ENCODE measurements at regions not wholly inside any gene's neighbourhood (a gene's known extent, or its start where the extent isn't known, plus 50 kb on each side); places are given as distances from the start of the nearest gene placed in this dataset.
"Not testable (repeated sequence)": the region's sequence is repeated elsewhere in the genome, so short reads cannot be mapped to it uniquely, and the experiment has no call there.

DNA sequence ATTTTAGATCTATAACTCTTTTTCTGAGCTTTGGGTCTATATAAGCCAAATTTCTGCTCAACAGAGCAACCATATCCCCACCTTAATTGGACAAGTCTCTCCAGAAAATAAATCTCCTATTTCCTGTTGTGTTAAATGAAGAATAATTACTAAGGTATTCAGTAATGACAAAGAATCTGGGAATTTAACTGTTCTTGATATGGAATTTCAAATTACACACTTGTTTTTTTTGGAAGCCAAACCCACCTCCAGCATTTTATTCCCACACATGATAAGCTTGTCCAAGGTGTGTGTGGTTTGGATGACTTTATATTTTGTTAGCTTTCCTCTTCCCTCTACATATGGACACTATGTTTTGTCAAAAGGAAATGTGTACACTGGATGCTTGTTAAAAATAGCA lies 1313.2 kb upstream of the CDH18 start:
- not testable (repeated sequence) for DNase-seq

DNA sequence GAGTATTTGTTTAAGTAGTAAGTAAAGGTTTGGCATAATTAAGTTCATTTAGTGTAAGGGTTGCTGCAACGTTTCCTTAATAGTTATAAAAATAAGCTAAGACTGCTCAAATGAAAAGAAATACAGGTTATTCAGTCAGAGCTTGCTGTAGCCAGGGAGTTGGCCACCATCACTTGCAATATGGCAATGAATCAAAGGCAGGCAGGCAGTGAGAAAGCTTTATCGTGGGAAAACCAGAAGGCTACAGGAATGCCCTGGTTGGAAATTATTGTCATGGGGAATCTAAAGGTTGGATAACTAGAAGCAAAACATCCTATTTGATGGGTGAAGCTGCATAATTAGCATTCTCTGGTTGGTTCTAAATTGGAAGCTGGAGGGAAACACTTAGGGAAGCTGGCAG lies 1286.4 kb upstream of the CDH18 start:
- not testable (repeated sequence) for DNase-seq

DNA sequence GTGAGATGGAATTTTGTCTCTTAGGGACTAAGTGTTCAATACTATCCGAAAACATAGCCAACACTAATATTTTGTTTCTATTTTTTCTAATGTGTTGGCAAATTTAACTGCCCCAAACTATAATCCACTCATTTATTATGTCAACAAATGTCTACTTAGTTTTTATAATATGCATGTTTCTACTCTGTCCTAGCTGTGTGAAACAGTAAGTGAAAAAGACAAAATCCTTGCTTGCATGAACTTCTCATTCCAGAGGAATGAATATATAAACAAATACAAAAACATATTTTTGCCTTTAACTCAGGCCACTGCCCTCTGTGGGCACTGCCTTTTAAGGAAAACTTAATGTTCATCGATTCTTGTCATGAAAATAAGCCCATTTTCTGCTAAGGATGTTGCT lies 1275.4 kb upstream of the CDH18 start:
- DNase-seq: no peak

DNA sequence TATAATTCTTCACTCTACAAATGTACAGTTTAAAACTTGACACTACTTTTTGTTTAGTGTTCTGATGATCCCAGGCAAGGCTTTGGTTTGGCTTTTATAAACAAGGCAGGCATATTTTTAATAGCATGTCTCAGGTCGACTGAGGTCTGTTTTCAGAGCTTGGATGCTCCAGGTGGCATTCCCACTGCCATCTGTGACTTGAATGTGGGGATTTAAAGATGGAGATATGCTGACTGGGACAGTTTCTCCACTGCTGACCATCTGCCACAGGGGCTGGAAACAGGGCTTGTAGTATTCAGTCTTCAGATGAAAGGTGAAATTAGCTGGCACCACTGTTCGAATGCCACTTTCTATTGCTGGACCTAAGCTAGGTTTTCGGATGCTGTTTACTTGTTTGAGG lies 1266.2 kb upstream of the CDH18 start:
- peak; percentile 98 to 99 for DNase-seq

DNA sequence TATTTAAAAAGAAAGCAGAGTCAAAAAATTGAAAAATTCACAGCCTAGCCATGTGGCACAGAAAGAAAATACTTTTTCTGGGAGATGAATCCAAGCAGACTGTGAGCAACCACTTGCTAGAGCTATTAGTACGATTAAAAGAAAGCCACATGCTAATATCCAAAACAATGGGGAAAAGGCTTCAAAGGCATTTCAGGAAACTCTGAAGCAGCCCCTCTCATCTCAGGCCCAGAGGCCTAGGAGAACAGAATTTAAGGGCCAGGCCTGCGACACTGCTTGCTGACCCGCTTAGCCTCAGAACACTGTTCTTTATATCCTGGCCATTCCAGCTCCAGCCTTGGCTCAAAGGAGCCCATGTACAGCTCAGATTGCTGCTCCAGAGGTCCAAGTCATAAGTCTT lies 1257.0 kb upstream of the CDH18 start:
- no peak for DNase-seq

DNA sequence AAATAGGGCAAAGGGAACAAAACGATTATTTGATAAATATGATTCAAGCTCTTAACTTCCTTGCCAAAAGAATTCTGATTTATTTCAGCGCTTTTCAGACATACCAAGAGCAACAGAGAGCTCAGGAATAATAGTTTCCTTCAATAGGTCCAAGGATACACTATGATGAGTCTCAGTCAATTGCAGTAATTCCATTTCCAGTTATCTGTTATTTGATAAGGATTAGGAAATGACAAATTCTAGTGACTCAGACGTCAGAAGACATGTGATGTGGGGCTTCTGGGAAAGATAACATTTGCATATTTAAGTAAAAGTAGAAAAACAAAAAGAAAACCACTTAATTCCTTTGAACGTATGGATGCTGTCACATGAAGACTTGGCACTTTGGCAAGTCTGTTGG lies 1250.8 kb upstream of the CDH18 start:
- DNase-seq: no peak

DNA sequence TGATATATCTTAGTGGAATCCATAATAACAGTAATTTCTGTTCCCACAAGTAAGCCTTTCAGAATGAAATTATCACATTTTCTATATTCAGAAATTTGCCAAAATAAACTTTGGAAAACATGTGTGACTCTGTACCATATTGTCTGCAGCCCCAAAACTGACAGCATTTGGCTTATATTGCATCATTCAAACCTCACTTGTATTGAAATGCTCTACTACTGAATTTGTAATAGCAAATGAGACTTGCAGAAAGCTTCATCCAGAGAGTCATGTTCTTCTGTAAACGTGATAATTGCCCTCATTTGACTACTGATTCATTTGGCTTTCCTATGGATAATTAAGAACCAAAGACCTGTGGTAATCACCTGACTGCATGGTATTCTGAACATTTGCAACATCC lies 1249.5 kb upstream of the CDH18 start:
- DNase-seq: peak in 1 of 2 experiments; percentile 59

DNA sequence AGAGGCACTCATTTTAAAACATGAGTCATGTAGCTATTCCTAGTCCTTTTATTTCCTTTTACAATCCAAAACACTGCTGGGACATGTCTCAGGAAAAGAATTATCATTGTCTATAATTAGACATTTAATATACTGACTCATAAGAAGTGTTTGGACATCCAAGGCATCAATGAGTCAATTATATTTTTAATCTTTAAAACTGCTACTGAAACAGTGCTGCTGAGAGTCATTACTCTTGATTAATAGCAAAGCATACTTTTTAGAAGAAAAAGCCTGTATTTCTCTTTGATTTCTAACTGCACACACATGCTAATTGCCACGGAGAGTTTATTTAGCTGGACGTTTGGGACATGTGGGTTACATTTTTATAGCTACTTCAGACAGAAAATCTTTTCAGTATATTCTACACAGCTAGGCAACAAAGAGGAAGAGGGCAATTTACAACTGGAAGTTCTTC lies 1249.0 kb upstream of the CDH18 start:
- DNase-seq: peak; percentile 49 to 68

DNA sequence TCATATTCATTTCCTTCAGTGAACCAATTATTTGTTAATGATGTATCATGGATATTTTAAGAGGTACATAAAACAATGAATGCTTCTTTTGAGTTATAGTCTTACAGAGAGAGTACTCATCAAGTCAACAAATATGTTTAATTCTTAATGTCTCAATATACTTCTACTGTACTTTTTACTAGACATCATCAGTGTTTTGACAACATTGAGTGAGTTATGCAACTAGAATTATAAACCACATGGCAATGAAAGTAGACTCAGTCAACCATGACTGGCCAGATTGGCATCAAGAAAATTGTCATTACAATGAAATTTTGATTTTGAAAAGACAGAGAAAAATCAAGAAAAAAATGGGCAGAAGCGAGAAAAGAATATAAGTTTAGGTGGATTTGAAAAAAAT lies 1248.1 kb upstream of the CDH18 start:
- DNase-seq: peak in 1 of 2 experiments; percentile 41

DNA sequence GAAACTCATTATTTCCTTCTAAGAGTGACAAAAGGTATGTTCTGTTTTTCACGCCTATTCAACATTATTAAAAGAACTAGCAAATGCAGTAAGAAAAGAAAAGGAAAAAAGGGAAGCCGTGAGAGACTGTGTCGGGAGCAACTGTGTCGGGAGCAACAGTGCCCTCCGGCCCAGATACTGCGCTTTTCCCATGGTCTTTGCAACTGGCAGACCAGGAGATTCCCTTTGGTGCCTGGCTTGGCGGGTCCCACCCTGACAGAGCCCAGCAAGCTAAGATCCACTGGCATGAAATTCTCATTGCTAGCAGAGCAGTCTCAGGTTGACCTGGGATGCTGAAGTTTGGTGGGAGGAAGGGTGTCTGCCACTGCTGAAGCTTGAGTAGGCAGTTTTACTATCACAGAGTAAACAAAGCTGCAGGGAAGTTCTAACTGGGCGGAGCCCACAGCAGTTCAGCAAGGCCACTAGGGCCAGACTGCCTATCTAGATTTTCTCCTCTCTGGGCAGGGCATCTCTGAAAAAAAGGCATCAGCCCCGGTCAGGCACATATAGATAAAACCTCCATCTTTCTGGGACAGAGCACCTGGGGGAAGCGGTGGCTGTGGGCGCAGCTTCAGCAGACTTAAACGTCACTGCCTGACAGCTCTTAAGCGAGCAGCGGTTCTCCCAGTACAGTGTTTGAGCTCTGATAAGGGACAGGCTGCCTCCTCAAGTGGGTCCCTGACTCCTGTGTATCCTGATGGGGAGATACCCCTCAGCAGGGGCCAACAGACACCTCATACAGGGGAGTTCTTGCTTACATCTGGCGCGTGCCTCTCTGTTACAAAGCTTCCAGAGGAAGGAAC lies 1237.4 kb upstream of the CDH18 start:
- no peak for DNase-seq

DNA sequence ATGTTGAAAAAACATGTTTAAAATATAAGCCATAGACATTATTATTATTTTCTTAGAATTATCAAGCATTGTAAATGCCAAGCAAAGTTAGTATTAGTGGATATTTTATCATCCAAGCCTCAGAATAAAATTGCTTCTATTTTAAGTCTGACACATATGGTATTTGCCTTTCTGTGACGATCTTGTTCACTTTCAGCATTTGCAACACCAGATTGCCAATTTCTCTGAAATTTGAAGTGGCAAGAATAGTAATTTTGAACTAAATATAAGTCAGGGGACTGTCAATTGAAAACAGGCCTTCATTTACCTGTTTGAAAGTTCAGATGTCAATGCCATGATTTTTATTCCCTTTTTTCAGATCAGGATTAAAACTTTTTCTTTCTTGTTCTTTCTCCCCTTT lies 1233.6 kb upstream of the CDH18 start:
- DNase-seq: no peak

DNA sequence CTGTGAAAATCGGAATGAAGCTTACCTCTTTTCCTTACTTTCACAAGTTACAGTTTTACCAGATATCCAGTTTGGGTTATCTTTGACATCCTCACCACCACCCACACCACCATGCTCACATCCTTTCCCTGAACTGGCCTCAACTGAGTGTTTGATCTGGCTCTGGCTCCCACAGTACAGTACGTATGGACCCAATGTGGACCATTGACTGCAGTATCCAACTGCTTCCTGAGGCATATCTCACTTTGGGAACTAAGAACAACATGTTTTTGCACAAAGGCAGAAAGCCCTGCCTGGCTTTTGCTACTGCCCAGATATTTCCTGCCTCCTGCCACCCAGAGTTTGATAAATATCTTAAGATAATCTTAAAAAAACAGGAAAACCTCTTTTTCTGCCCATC lies 1232.0 kb upstream of the CDH18 start:
- no peak for DNase-seq

DNA sequence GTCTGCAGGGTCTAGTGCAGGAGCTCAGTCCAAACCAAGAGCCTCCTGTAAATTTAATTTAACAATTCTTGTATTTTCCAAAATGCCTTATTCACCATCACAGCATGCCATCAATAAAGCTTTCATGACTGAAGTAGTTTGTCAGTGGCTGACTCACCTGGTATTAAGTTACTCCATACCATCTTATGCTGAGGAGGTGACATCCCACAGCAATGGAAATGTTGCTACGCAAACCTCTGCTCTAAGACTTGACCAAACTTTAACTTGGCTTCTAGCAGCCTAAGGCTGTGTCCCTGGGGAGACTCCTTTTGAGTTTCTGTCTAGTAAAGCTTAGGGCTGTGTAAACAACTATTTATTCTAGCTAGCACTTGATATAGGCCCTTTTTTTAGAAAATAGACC lies 1231.3 kb upstream of the CDH18 start:
- DNase-seq: no peak

DNA sequence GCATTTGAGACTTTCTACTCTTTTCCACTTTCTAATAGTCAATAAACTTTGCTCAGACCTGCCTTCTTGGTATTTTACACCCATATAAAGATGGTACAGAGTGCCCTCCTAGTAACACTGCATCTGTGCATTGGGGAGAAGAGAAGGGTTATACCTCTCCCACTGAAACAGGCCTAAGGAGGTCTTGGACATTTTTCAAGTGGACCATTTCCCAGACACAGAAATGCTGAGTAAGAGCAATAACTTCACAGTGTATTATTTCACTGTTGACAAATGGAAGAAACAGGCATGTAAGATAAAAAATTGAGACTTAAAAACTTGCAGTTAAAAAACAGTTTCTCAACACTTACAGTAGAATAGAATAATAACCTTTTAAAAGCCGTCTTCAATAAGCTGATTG lies 1224.0 kb upstream of the CDH18 start:
- DNase-seq: no peak

DNA sequence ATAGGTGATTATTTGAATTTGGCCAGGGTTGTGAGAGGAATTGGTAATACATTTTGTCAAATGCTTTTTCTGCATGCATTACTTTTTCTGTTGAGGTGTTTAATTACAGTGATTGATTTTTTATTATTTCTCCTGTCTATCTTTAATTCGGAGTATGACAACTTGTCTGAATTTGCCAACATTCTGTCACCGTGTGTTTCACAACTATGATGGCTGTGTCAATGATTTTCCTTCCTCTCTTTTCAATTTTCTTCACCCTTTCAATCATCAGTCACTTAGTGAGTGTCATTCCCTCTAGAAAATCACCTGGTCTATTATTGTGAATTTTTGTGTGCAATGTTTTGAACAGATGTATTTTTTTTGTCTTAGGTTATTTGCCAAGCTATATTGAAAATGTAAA lies 1221.4 kb upstream of the CDH18 start:
- DNase-seq: no peak

DNA sequence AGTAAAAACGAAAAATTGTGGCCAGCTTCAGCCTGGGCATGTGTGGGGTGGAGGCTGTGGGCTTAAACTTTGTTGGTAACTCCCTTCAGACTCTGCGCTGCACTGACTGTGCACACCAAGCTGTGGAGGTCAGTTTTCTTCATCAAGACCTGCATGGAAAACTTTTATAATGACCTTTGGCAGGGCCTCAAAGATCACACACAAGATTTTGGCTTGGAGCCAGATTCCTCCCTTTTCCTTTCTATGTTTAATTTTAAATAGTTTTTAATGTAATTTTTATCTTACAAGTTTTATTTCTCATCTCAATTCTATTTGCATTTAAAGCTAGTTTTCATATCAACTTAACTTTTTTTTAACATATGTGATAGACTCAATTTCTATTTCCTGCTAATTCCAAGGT lies 1211.1 kb upstream of the CDH18 start:
- no peak for DNase-seq

DNA sequence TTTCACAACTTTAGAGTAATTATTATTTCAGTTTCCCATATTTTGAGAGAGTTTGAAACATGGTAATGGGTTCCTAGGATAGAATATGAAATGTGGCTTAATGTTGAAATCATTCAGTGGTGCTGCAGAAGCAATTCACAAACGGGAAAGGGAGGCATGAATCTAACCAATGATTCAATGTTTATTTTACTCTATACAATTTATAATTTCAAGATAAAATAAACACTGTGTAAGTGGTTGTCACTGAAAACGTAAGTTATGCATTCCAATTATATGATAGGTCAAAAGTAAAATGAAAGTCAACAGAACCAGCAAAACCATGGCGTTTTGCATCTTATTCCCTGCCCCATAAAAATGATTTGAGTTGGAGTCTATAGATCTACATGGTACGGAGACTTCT lies 1207.1 kb upstream of the CDH18 start:
- DNase-seq: no peak

DNA sequence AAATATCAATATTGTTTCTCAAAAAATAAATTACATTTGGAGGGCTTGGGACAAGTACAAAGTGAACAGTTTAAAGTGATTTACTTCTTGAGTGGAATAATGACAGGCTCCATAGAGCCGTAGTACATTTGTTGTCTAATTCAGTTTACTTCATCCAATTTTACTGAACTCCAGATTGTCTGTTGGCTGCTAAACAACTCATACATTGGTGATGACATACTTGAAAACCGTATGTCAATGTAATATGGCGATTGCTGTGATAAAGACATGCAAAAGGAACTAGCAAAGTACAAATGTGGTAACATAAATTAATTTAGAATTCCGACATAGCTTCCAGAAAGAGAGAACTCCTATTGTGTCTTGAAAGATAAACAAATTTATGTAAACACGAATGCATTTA lies 1197.5 kb upstream of the CDH18 start:
- DNase-seq: no peak

DNA sequence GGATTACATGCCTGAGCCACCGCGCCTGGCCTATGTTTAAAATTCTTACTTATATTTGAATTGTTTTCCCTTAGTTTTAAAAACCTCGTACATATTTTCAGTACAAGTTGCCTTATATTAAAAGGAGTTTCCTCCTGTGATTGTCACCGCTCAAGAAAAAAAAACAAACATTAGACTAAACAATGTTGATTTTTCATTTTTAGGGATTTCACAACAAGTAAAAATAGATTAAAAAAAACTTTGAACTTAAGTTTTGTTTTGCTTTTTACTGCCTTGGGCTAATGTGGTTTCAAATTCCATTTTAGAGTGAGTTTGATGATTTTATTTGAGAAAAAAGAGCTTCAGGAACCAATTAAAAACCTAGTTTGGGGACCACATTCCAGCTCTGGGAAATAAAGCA lies 1196.6 kb upstream of the CDH18 start:
- no peak for DNase-seq

DNA sequence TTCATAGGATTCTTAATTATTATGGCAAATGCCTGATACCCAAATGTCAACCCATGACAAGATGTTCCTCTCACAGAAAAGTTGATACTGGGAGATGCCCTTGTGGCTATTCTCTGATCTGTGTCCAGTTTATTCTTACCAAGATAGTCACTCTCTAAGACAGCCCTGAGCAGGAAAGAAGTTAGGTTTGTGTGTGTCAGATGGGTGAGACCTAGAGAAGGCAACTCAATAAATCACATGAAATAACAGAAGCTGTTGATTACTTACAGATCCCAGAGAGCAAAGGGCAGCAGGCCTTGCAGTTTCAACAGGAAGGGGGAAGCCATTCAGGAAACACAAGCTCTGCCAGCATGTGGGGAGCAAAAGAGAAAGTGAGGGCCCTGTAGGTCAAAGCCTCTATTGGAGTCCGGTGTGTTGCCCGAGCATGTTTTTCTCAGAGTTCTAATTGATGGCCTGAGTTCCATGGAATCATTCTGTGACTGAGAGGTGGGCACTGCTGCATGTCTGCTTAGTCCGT lies 1193.7 kb upstream of the CDH18 start:
- DNase-seq: no peak

DNA sequence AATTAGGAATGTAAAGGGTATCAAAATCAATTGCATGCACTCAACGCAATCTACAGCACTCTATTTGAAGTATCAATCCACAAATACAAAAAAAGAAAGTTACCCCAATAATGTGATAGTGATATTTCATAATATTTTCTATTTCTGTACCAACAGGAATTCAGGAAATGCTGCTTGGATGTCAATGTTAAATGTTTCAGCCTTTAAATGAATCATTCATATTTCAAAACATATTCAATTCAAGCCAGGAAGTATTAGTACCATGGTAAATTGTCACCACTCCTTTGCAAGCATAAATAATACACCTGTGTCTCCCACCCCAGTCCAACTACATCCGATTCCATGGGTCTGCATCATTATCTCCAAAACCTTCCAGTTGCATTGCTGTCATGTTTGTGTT lies 1185.5 kb upstream of the CDH18 start:
- DNase-seq: no peak

DNA sequence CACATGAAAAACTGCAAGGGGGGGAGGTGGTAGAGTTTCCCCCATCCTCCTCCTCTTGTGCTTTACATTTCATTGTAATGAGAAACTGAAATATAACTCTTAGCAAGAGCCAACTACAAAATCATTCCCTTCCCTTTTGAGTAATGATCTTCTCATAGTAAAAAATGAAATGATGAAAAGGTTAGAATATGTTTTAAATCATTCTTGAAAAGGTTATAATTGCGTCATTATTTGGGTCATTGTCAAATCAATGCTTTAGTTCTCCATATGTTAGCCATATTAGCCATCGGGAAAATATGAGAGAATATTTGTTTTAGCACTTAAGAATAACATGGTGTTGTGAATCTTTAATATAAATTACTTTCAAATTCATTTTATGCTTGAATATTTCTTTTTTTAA lies 1185.0 kb upstream of the CDH18 start:
- DNase-seq: no peak

DNA sequence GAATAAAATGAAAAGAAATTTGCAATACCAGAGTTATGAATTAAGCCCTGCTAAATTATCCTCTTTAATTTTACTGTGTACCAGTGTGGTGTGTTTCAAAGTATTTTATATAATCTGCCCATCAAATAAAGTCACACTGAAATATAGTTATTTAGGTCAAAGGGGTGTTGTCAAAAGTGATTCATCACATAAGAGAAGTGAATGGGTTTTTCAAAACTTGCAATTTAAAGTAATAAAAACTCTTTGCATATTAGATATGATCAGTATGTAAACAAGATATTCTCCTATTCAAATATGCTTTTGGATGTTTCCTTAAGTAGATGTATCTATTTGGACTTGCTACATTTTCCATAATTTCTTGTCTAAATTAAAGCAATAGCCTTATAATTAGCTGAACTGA lies 1183.0 kb upstream of the CDH18 start:
- no peak for DNase-seq

DNA sequence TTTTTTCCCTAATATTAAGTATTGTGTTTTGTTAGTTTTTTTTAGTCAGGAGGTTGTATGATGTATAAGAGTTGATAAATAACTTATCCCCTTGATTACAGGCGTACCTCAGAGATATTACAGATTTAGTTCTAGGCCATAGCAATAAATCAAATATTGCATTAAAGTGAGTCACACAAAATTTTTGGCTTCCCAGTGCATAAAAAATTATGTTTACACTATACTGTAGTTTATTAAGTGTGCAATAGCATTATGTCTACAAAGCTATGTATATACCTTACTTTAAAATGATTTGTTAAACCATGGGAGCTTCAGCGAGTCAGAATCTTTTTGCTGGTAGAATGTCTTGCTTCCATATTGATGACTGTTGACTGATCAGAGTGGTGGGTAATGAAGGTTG lies 1180.6 kb upstream of the CDH18 start:
- DNase-seq: no peak

DNA sequence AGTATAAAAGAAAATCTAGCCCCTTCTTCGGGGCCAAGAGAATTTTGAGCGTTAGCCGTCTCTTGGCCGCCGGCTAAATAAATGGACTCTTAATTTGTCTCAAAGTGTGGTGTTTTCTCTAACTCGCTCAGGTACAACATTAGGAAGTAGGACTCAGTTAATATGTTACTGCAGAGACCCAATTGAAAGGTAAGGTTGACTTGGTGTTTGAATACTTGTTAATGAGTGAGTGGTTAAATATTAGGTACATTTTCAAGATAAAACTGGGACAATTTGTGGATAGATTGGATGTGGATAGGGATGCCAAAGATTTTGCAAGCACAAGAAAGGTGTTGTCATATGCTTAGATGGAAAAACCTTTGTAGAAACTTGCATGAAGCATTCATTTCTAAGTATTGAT lies 1177.3 kb upstream of the CDH18 start:
- no peak for DNase-seq
